HG03095 (cell line): ENCODE measurements at regions not wholly inside any gene's neighbourhood (a gene's known extent, or its start where the extent isn't known, plus 50 kb on each side); places are given as distances from the start of the nearest gene placed in this dataset.
"Not testable (repeated sequence)": the region's sequence is repeated elsewhere in the genome, so short reads cannot be mapped to it uniquely, and the experiment has no call there.

Experiments
- ATAC-seq: cut with Tn5 transposase; IDR thresholded peaks from one replicate; pipeline ENCODE4 v1.9.1; 2021; ENCODE audit warnings: moderate library complexity; ENCODE audit not compliant: unreplicated experiment

- ATAC-seq = not testable (repeated sequence)
These were observed 75.9 kb downstream of the NPIPB11 start for GRCh38 chr16:29330623-29331022.

DNA sequence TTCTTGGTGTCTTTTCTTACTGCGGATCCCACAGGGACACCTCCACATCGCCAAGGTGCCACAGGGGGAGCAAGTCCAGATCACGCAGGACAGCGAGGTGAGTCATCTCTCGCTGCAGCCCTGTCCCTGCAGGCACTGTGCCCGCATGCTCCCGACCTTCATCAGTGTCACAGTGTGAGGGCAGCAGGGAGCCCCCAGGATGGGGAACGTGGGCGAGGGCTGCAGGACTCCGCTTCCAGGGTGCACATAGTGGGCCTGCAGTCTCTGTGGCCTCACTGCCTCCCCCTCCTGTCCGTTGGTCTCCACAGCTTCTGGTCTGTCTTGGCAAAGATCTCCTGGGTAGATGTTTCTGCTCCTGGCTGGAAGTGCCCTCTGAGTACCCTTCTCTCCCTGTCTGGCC, 78.0 kb downstream of the NPIPB11 start:
- not testable (repeated sequence) for ATAC-seq

DNA sequence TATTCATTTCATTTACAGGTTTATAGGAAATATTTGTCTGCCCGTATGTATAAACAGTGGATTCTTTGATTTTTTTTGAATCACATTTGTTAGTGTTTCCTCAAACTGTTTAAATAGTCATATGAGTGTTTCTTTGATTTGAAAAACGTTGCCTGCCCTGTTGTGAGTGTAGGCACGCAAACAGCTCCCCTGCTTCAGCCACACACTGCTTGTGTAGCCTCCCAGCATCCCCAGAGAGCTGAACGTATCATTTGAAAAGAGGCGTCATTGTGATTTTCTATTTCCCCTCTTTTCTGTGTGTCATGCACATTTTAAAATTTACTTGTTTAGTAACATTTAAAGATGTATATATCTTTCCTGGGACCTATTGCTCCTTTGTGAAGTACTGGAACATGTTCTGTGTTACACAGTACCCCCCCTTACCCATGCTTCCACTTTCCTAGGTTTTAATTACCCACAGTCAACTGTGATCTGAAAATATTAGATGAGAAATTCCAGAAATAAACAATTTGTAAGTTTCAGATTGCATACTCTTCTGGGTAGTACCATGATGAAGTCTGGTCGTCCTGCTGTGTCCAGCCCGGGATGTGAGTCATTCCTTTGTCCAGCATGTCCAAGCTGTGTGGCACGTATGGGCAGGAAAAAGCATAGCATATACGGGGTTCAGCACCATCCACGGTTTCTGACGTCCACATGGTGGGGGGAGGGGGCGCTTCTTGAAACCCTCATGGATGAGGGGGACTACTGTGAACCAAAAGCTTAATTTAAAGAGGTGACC, 78.7 kb downstream of the NPIPB11 start:
- ATAC-seq = not testable (repeated sequence)

GRCh38 chr16:29326164-29327125, 80.1 kb downstream of the NPIPB11 start:
- not testable (repeated sequence) for ATAC-seq

DNA sequence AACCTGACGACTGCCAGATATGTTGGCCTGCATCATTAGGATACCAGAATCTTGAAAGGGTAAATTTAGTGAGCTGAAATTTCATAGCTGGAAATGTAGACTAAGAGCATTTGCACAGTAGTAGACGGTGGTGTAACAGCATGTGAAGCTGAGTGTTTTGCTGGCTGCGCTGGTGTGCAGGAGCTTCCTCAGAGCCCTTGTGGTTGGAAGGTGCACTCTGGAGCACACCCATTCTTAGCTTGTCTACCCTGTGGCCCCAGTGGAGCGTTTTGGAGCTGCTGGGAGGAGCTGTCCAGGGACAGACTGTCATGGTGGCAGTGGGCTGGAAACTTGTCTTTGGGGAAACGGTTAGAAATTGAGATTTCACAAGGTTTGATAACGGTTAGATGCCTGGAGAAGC, 82.8 kb downstream of the NPIPB11 start:
- not testable (repeated sequence) for ATAC-seq

- ATAC-seq = no peak
These were observed 84.9 kb downstream of the NPIPB11 start for GRCh38 chr16:29321585-29321984.

GRCh38 chr16:29321000-29321393, 85.5 kb downstream of the NPIPB11 start:
- no peak for ATAC-seq

DNA sequence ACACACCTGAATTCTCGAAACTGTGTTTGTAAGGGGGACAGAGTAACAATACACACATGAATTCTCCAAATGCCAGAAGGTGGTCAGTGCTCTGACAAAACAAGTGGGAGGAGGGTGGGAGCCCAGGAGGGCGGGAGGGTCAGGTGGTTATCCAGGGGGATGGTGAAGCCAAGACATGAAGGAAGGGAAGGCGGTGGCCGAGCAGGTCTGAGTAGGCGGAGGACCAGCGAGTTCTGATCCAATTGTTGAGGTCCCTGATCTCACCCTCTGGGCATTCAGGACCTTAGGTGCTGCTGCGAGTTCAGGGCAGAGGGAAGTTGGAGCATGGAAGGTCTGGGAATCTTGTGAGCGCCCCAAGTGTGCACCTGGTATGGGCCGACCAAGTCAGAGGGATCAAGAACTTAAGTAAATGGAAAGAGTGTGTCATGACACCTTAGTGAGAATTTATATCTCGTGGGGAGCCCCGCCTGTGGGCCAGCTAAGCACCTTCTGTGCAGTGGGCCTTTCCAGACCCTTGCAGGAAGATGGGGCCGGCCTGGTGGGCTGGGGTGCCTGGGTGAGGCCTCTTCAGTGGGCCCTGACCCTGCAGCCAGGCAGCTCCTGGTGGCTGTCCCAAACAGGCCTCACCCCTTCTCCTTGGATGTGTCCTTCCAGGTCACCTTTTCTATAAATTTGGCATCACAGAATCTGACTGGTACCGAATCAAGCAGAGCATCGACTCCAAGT, 86.1 kb downstream of the NPIPB11 start:
- ATAC-seq = no peak

DNA sequence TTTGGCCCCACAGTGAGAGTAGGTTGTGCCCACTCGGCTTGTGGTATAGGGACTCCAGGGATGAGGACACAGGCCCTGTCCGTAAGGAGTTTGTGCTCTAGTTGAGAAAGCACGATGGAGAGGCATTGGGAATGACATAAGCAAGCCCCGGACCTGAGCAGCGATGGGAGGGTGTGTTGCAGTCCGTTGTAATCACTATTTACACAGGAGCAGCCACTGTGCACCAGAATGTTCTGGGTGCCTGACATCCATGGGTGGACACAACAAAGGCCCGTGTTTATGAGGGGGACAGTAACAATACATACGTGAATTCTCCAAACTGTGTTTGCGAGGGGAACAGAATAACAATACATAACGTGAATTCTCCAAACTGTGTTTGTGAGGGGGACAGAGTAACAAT, 86.8 kb downstream of the NPIPB11 start:
- no peak for ATAC-seq

DNA sequence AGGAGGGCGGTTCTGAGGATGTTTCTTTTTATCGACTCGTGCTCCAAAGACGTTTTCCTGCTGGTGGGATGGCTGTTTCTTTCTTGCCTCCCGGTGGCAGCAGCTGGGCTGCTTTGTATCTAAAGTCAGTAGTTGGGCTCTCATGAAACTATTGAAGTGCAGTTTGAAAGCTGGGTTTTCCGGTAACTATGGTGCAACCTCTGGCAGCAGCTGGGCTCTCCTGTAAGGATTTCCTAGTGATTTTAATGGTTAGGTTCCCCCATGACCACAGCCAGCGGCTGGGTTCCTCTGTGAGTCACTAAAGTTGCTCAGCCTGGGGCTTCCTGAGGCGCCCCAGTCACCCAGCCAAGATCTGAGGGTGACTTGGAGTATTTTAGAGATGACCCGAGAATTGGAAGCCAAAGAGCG, 87.9 kb downstream of the NPIPB11 start:
- not testable (repeated sequence) for ATAC-seq

GRCh38 chr16:29318037-29318436, 88.5 kb downstream of the NPIPB11 start:
- no peak for ATAC-seq

DNA sequence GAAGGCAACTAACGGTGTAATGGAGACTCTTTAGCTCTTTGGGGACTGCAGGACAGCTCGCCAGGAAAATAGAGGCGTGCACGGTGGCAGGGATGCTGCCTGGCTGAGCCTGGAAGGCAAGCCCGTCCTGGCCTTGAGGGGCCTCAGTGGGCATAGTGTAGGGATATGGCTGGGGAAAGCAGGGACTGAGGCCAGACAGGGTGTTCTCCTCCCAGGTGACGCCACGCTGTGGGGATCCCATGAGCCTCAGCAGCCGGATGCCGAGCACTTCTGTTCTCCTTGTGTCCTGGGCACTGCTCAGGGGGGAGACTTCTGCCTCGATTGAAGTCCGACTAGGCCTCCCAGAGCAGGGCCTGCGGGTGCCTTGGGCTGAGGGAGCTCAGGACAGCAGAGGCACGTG, 89.2 kb downstream of the NPIPB11 start:
- ATAC-seq = no peak

DNA sequence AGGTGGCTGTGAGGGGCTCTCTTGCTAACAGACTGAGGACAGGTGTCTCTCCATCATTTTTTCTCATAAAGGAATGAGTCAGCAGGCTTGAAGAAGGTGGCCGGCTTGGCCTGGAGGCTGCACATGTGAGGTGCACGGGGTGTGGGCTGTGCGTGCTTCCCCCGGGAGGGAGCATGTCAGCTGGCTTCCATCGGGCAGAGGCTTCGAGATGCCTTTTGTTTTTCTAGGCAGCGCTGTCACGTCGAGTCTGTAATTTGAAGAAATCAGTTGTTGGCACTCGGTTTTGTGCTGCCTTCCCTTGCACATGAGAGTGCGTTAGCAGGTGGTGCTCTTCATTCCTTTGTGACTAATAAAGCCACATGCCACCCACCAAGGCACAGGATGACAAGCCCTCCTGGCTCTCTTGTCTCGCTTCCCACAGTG, 89.7 kb downstream of the NPIPB11 start:
- ATAC-seq = no peak

GRCh38 chr16:29315916-29316517, 90.5 kb downstream of the NPIPB11 start:
- ATAC-seq = no peak

- no peak for ATAC-seq
These were observed 91.5 kb downstream of the NPIPB11 start for GRCh38 chr16:29315046-29315445.

DNA sequence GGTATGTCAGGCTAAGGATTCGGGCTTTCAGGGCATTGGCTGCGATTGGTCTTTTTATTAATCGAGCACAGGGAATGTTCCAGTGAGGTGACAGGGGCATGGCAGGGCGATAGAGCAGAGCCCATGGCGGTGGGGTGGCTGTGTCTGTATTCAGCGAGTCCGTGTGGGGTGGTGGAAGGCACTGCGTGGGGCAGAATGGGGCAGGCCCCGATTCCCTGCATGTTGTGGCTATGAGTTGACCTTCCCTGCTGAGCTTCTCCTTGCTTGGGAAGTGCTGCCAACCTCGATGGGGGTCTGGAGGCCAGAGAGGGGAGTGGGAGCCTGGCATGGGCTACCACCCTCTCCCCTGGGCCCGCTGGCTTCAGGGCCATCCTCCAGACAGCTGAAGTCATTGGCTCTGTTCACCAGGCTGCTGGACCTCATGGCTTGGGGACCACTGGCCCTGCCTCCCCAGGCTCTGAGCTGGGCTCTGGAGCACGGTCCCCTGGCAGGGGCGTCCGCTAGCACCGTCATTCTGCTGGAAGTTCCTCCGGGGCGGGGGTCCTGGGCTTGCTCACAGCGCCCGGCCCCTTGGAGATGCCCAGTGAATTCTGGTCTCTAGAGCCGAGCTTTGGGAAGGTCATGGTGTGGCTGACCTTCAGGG, 92.1 kb downstream of the NPIPB11 start:
- no peak for ATAC-seq

- ATAC-seq = no peak
These were observed 92.9 kb downstream of the NPIPB11 start for GRCh38 chr16:29313559-29314048.

- ATAC-seq = no peak
These were observed 93.5 kb downstream of the NPIPB11 start for GRCh38 chr16:29312835-29313558.

GRCh38 chr16:29312345-29312675, 94.2 kb downstream of the NPIPB11 start:
- ATAC-seq = not testable (repeated sequence)
